ENCODE measurements at regions not wholly inside any gene's neighbourhood (a gene's known extent, or its start where the extent isn't known, plus 50 kb on each side); places are given as distances from the start of the nearest gene placed in this dataset.
"Not testable (repeated sequence)": the region's sequence is repeated elsewhere in the genome, so short reads cannot be mapped to it uniquely, and the experiment has no call there.

GRCh38 chr4:36610628-36611027 lies 329.2 kb downstream of the DTHD1 start:
- no peak for DNase-seq

DNA sequence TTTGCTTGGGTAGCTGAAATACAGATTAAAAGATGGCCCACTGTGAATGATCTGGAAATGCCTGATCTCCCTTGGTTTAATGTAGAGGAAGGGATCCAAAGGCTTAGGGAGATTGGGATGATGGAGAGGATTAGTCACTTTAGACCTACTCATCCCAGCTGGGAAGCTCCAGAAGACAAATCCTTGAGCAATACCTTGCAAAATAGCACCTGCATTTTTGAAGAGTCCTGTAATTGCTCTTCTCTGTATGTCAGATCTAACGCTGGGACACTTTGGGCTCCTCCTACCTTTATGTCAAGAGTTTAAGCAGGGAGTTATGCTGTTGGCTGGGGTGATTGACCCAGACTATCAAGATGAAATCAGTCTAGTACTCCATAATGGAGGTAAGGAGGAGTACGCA lies 331.7 kb downstream of the DTHD1 start:
- DNase-seq, result not testable (repeated sequence)

DNA sequence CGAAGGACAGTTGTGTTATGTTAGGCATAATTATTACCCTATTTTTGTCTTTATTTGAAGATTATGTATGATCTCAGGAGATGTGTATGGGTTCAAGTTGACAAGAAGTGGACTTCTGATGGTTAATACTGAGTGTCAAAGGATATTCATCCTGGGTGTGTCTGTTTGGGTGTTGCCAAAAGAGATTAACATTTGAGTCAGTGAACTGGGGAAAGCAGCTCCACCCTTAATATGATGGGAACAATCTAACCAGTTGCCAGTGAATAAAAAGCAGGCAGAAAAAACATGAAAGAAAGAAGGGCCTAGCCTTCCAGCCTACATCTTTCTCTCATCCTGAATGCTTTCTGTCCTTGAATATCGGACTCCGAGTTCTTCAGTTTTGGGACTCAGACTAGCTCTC lies 332.6 kb downstream of the DTHD1 start:
- DNase-seq, result no peak

DNA sequence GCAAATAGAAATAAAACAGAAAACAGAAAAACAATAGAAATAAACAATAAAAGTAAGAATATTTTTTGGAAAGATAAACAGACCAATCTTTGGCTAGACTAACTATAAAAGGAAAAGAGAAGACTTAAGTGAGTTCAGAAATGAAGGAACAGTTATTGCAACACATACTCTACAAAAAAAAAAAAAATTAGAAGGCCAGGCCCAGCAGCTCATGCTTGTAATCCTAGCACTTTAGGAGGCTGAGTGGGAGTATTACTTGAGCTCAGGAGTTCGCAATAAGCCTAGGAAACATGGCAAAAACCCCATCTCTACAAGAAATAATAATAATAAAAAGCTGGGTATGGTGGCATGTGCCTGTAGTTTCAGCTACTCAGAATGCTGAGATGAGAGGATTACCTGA lies 336.7 kb downstream of the DTHD1 start:
- no peak for DNase-seq

DNA sequence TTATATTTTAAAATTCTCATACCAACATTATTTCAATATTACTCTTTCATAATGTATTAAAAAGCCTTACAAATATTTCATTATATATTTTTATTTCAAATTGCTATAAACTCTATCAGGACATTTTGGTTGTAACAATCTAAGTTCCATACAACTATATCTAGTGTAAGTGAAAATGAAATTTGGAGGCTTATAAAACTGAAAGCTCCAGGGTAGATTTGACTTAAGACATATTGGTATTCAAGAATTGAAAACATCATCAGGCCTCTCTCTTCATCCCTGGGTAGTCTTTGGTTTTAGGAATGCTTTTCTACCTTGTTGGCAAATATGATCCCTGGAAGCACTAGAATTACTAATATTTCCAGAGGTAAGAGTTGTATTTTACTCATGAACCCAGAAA lies 342.6 kb downstream of the DTHD1 start:
- DNase-seq, result no peak

DNA sequence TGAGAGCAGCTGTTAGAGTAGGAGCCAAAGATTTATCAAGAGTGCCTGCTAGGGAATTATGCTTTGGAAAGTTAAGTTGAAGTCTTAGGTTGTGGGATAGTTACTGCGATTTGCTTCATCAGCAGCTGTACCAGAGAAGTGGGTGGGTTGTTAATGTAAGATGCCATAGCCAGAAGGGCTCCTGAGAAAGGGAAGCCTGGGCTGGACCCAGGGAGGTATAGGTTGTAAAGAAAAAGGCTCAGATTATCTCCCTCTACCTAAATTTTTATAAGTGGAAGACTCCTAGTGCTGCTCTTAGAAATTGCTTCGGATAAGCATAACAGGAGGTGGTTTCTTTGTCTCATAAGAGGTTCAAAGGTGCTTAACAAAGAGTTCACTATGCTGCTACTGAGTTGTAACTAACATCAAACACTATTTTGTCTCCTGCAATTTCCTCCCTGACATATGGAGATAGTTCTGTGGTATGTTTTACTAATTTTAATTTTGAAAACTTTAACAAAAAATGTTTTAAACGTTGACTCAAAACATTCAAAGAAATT lies 356.9 kb downstream of the DTHD1 start:
- no peak for DNase-seq

DNA sequence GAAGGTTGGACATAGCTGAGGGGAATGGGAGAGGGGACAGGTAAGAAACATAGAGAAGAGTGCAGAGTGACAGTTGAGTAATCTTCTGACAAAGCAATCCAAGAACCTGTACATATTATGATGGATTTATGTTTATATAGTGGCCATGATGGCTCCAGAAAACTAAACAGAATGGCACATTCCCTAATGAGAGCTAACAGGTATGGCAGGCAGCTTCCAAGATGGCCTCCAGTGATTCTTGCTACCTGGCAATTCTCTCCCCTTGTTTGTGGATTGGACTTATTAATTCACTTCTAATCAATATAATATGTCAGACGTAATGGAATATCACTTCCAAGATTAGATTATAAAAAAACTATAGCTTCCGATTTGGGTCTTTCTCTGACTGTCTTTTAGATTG lies 359.5 kb downstream of the DTHD1 start:
- DNase-seq, result no peak

DNA sequence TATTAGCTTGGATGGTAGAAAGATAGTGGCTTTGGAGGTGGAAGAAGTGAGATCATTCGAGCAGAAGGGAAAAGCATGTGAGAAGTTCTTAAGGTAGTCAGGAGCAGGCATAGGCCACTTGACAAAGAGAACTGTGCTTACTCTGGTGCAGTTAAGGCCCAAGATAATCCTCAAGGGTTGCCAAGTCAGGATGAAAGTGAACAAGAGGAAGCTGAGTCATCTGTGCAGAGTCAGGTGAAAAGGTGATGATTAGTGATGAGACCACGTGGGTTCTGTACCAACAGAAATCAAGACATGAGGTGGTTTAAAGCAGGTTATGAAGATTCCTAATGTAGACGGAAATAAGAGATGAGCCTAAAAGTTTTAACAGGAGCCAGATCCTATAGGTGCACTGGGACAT lies 369.8 kb downstream of the DTHD1 start:
- DNase-seq, result no peak

- no peak for DNase-seq
These were observed 371.4 kb downstream of the DTHD1 start for GRCh38 chr4:36652857-36653256.

DNA sequence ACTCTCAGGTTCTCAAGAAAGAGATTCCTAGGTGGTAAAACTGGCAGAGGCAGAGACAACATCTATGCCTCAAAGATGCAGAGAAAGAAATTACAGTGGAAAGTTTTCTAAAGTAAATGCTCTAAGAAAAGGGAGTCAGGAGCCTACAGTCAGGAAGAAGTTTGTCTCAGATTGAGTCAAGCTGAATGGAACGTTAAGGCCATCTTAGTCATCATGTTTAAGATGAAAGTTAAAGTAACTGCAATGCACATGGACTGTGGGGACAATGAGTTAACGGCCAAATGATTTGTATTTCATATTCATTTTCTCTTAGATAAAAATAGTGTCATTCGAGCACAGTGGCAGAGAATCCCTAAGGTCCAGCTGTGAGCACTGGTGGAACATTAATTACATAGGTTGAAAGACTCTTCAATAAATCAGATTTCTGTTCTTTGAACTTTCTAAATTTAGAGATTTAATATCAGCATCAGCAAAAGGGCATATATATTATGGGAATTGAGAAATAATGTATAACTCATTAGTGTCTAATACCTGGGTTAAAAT lies 384.6 kb downstream of the DTHD1 start:
- no peak for DNase-seq

- no peak for DNase-seq
These were observed 394.0 kb downstream of the DTHD1 start for GRCh38 chr4:36675436-36675835.

- no peak for DNase-seq
These were observed 395.0 kb downstream of the DTHD1 start for GRCh38 chr4:36676139-36677050.

- no peak for DNase-seq
These were observed 395.7 kb downstream of the DTHD1 start for GRCh38 chr4:36677112-36677511.

- DNase-seq, result no peak
These were observed 396.5 kb downstream of the DTHD1 start for GRCh38 chr4:36677874-36678273.

DNA sequence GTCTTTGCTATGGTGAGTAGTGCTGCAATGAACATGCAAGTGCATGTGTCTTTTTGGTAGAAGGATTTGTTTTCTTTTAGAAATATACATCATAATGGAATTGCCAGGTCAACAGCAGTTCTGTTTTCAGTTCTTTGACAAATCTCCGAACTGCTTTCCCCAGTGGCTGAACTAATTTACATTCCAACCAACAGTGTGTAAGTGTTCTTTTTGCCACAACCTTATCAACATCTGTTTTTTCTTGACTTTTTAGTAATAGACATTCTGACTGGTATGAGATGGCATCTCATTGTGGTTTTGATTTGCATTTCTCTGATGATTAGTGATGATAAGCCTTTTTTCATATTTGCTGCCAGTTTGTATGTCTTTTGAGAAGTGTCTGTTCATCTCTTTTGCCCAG lies 406.3 kb downstream of the DTHD1 start:
- DNase-seq, result no peak

DNA sequence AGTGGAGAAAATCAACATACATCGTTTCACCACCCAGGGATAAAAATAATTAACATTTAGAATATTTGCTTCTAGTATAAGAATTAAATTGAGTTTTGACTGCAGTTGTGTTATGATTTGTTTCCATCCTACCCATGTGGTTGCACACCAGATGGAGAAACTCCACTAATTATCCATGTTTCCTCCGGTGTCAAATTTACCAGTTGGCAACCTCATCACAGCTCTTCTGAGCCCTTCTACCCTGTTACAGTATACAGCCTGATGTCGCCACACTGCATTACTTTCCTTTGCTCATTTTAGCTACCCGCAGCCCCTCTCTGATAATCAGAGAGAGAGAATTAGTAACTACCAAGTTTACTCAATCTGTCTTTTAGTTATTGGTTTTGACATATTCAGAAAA lies 411.2 kb downstream of the DTHD1 start:
- DNase-seq, result no peak

DNA sequence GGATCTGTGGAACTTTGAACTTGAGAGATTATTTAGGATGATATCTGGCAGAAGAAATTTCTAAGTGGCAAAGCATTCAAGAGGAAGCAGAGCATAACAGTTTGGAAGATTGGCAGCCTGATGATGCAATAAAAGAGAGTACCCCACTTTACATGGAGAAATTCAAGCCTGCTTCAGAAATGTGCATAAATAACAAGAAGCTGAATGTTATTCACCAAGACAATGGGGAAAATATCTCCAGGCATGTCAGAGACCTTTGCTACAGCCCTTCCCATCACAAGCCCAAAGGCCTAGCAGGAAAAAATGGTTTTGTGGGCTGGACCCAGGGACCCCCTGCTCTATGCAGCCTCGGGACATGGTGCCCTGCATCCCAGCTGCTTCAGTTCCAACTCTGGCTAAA lies 420.8 kb downstream of the DTHD1 start:
- no peak for DNase-seq

DNA sequence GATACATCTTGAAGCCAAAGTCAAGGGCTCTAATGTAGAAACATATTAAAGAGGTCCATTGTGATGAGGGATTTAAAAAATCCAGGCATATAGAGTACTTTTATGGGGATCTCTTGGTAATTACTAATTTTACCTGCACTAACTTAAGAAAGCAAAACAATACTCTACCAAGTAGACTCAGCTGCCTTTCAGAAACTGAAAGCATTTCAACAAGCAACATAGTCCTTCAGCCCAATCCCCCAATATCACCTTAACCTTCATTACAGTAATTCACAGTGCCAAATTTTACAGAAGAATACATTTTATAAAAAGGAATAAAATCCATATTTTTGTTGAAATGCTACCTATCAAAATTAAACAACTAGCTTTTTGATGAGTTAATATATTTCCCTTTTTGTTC lies 422.9 kb downstream of the DTHD1 start:
- no peak for DNase-seq

- DNase-seq, result no peak
These were observed 428.6 kb downstream of the DTHD1 start for GRCh38 chr4:36709991-36710390.

- no peak for DNase-seq
These were observed 430.6 kb downstream of the DTHD1 start for GRCh38 chr4:36712013-36712412.

GRCh38 chr4:36716874-36717273 lies 435.5 kb downstream of the DTHD1 start:
- DNase-seq, result no peak

GRCh38 chr4:36719425-36719824 lies 438.0 kb downstream of the DTHD1 start:
- no peak for DNase-seq

DNA sequence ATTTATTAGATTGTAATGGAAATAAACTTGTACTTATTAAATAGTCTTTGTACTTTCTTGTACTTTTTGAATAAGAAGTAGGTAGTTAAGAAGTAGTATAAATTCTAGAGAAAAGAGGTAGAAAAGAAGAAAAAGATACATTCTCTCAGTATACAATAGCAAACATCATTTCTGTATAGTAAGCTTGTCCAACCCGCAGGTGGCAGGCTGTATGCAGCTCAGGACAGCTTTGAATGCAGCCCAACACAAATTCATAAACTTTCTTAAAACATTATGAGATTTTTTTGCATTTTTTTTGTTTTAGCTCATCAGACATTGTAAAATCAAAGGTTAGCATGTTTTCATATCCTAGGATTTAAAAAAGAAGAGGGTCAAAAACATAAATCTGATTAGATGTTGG lies 441.6 kb downstream of the DTHD1 start:
- DNase-seq, result no peak

GRCh38 chr4:36734334-36734733 lies 452.9 kb downstream of the DTHD1 start:
- no peak for DNase-seq

DNA sequence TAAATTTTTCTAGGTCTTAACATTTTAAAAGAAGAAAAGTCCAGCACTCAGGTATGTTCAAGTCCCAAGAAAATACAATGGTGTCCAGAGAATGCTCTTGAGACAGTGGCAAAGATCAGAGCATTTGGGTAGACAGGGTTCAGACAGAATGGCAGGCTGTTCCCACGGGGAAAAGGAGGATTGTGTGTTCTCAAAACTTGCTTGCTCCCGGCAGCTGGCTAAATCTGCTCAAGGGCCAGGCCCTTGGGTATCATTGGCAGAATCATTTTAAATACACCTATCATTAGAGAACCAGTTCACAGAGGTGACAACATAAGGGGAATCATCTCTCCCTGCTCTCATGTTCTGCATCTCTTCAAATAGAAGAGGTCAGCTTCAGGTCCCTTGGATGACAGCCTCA lies 456.3 kb downstream of the DTHD1 start:
- no peak for DNase-seq

All from right hindlimb (tissue), 1 donor.